SK-N-SH (cell line): ENCODE measurements at regions not wholly inside any gene's neighbourhood (a gene's known extent, or its start where the extent isn't known, plus 50 kb on each side); places are given as distances from the start of the nearest gene placed in this dataset.

Experiments
- CTCF ChIA-PET: fragments of 300-600, 350-600 bp; formaldehyde crosslinking; extraction: SDS; loops from one replicate; lab custom pipeline; 2021; lab: Yijun Ruan, JAX
- POLR2A ChIA-PET: fragments of 350-600 bp; sonication (Branson Sonifier 250); formaldehyde crosslinking; extraction: SDS; loops from one replicate; lab custom pipeline; 2020; ENCODE audit warnings: antibody characterized with exemption, inconsistent platforms; lab: Yijun Ruan, JAX
- DNase-seq: peaks from one replicate; pipeline ENCODE4 v3.0.0; 2012
- H2AFZ ChIP-seq: fragments of 200-600 bp; sonication (generic); 2 replicates; pipeline ENCODE4 v1.8.1; 2016; ENCODE audit warnings: antibody characterized with exemption, mild to moderate bottlenecking, low read depth
- H3F3A ChIP-seq: fragments of 200-600 bp; sonication (generic); replicated peaks from 2 replicates; pipeline ENCODE3; 2016; ENCODE audit warnings: antibody characterized with exemption, mild to moderate bottlenecking; ENCODE audit not compliant: insufficient read depth
- H3K27ac ChIP-seq, 2 experiments: fragments of 200-500 bp in 1 of 2; fragments of 200-600 bp in 1 of 2; sonication (Bioruptor generic) in 1 of 2; sonication (generic), shearing (Covaris generic) in 1 of 2; 2 replicates each; pipeline versions ENCODE4 v1.5.1 to v1.6.1; 2014 to 2016; ENCODE audit warnings: low read depth in 2 of 2, inconsistent platforms in 1 of 2, low read length in 1 of 2, mild to moderate bottlenecking in 1 of 2, mixed read lengths in 1 of 2
- H3K27me3 ChIP-seq: fragments of 200-600 bp; sonication (generic), shearing (Covaris generic); 2 replicates; pipeline ENCODE4 v1.6.1; 2016; ENCODE audit warnings: mixed run types; ENCODE audit not compliant: insufficient read depth
- H3K36me3 ChIP-seq, 2 experiments: fragments of 200-500 bp in 1 of 2; fragments of 200-600 bp in 1 of 2; sonication (Bioruptor generic) in 1 of 2; sonication (generic) in 1 of 2; replicated peaks in 1 of 2; 2 replicates each; pipeline versions ENCODE3 to v1.5.1; 2014 to 2016; ENCODE audit warnings: low read length in 1 of 2, mild to moderate bottlenecking in 1 of 2; ENCODE audit not compliant: insufficient read depth in 2 of 2, control insufficient read depth in 1 of 2
- H3K4me1 ChIP-seq, 2 experiments: fragments of 200-500 bp in 1 of 2; fragments of 200-600 bp in 1 of 2; sonication (Bioruptor generic) in 1 of 2; sonication (generic), shearing (Covaris generic) in 1 of 2; 2 replicates each; pipeline versions ENCODE4 v1.5.1 to v1.6.1; 2014 to 2016; ENCODE audit warnings: low read depth in 1 of 2, low read length in 1 of 2, mixed run types in 1 of 2; ENCODE audit not compliant: insufficient read depth in 2 of 2, control insufficient read depth in 1 of 2
- H3K4me2 ChIP-seq: fragments of 200-600 bp; sonication (generic), shearing (Covaris generic); 2 replicates; pipeline ENCODE4 v1.6.1; 2017; ENCODE audit warnings: mixed run types
- H3K4me3 ChIP-seq, 2 experiments: fragments of 200-500 bp in 1 of 2; fragments of 200-600 bp in 1 of 2; sonication (Bioruptor generic) in 1 of 2; sonication (generic), shearing (Covaris generic) in 1 of 2; 2 replicates each; pipeline versions ENCODE4 v1.5.1 to v1.8.1; 2014 to 2016; ENCODE audit warnings: low read depth in 2 of 2, inconsistent platforms in 1 of 2, low read length in 1 of 2, mild to moderate bottlenecking in 1 of 2, mixed read lengths in 1 of 2, moderate library complexity in 1 of 2
- H3K79me2 ChIP-seq: fragments of 200-600 bp; sonication (generic); 2 replicates; pipeline ENCODE4 v1.8.1; 2017; ENCODE audit warnings: mild to moderate bottlenecking; ENCODE audit not compliant: insufficient read depth
- H3K9ac ChIP-seq: fragments of 200-600 bp; sonication (generic); 2 replicates; pipeline ENCODE4 v1.6.1; 2017; ENCODE audit warnings: mixed run types
- H3K9me2 ChIP-seq: fragments of 200-600 bp; sonication (generic); 2 replicates; pipeline ENCODE4 v1.6.1; 2017; ENCODE audit warnings: mixed run types
- H3K9me3 ChIP-seq: fragments of 200-600 bp; sonication (generic); 2 replicates; pipeline ENCODE4 v1.6.1; 2017; ENCODE audit warnings: mixed run types, mild to moderate bottlenecking, moderate library complexity
- H4K20me1 ChIP-seq: fragments of 200-600 bp; sonication (generic); 2 replicates; pipeline ENCODE4 v1.6.1; 2017; ENCODE audit warnings: mild to moderate bottlenecking, mixed run types; ENCODE audit not compliant: insufficient read depth
- CHD2 ChIP-seq: fragments of 150-350 bp; IDR thresholded peaks from 2 replicates; pipeline ENCODE4 v1.6.1; 2018; ENCODE audit warnings: low read length; ENCODE audit not compliant: partially characterized antibody
- EZH2phosphoT487 ChIP-seq: fragments of 200-600 bp; sonication (generic); IDR thresholded peaks from 2 replicates; pipeline ENCODE4 v1.6.1; 2017; ENCODE audit warnings: low read depth, mixed run types, mild to moderate bottlenecking, antibody characterized with exemption, moderate library complexity, borderline replicate concordance
- FOXJ3 ChIP-seq: sonication (generic); formaldehyde crosslinking; IDR thresholded peaks from 2 replicates; pipeline ENCODE4 v1.5.1; 2020; ENCODE audit warnings: mild to moderate bottlenecking, missing genetic modification reagents
- FOXM1 ChIP-seq: IDR thresholded peaks from 2 replicates; pipeline ENCODE4 v1.4.0; 2012; ENCODE audit warnings: low read depth, mild to moderate bottlenecking
- GATA2 ChIP-seq: sonication (generic); formaldehyde crosslinking; IDR thresholded peaks from 2 replicates; pipeline ENCODE4 v1.5.0; 2020; ENCODE audit warnings: mild to moderate bottlenecking, missing genetic modification reagents
- JUND ChIP-seq: IDR thresholded peaks from 2 replicates; pipeline ENCODE4 v1.4.0; 2012
- MEF2A ChIP-seq: IDR thresholded peaks from 2 replicates; pipeline ENCODE4 v1.4.0; 2012; ENCODE audit warnings: low read depth, borderline replicate concordance
- RAD21 ChIP-seq: IDR thresholded peaks from 2 replicates; pipeline ENCODE4 v1.6.1; 2012; ENCODE audit warnings: mild to moderate bottlenecking, low read length
- RCOR1 ChIP-seq: fragments of 150-350 bp; IDR thresholded peaks from 2 replicates; pipeline ENCODE4 v1.6.1; 2017; ENCODE audit warnings: antibody characterized with exemption, low read length
- RFX5 ChIP-seq: IDR thresholded peaks from 2 replicates; pipeline ENCODE4 v1.6.1; 2012; ENCODE audit warnings: mild to moderate bottlenecking, improper control_type of control experiment, low read length
- RXRA ChIP-seq: IDR thresholded peaks from 2 replicates; pipeline ENCODE4 v1.4.0; 2012; ENCODE audit warnings: low read depth, mild to moderate bottlenecking, borderline replicate concordance
- SIN3A ChIP-seq: IDR thresholded peaks from 2 replicates; pipeline ENCODE4 v1.6.1; 2012; ENCODE audit warnings: low read depth, mild to moderate bottlenecking, low read length, moderate library complexity, borderline replicate concordance
- SMC3 ChIP-seq: IDR thresholded peaks from 2 replicates; pipeline ENCODE4 v1.6.1; 2012; ENCODE audit warnings: low read depth, low read length, improper control_type of control experiment
- TAF1 ChIP-seq: IDR thresholded peaks from 2 replicates; pipeline ENCODE4 v1.6.1; 2012; ENCODE audit warnings: low read depth, mild to moderate bottlenecking, low read length, moderate library complexity, borderline replicate concordance
- YY1 ChIP-seq: IDR thresholded peaks from 2 replicates; pipeline ENCODE4 v1.4.0; 2012; ENCODE audit warnings: low read depth, mild to moderate bottlenecking
- whole genome bisulfite sequencing: methylation state at CpG from one replicate; pipeline ENCODE4 v1.1.6; 2017; ENCODE audit warnings: low lambda C conversion rate; 5-methylcytosine and 5-hydroxymethylcytosine counted together
- TF ChIP-seq, protein P1 (sequence below): IDR thresholded peaks from 2 replicates; pipeline ENCODE4 v1.6.1; 2012; ENCODE audit warnings: mild to moderate bottlenecking, low read depth, low read length, moderate library complexity
- TF ChIP-seq, protein P2 (sequence below): IDR thresholded peaks from 2 replicates; pipeline ENCODE4; 2012
- TF ChIP-seq, protein P3 (sequence below): IDR thresholded peaks from 2 replicates; pipeline ENCODE4 v1.4.0; 2012; ENCODE audit warnings: low read depth, borderline replicate concordance

DNA sequence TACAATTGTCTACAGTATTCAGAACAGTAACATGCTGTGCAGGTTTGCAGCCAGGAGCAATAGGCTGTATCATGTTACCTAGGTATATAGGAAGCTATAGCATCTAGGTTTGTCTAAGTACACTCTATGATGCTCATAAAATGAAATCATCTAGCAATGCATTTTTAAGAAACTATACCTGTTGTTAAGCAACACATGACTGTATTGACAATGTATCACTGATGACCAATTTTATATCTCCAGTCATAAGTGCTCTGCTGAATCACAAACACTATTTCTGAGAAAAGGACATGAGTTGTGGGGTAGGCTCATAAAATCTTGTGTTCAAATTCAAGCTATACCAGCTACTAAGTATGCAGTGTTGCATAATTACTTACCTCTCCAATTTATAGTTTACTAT is 501.3 kb downstream of the CD109 start:
- no peaks in the 10 kb centered on the region for H3K9me2 ChIP-seq
- H3K9ac ChIP-seq: no peak overlapping the region
- H3K27ac ChIP-seq: no peak overlapping the region
- DNase-seq: no peak
- POLR2A ChIA-PET: no interaction called here
- H3K4me2 ChIP-seq: no peak overlapping the region
- no peak for TF ChIP-seq SIN3A
- no peak for TF ChIP-seq JUND
- TF ChIP-seq, protein P1, sequence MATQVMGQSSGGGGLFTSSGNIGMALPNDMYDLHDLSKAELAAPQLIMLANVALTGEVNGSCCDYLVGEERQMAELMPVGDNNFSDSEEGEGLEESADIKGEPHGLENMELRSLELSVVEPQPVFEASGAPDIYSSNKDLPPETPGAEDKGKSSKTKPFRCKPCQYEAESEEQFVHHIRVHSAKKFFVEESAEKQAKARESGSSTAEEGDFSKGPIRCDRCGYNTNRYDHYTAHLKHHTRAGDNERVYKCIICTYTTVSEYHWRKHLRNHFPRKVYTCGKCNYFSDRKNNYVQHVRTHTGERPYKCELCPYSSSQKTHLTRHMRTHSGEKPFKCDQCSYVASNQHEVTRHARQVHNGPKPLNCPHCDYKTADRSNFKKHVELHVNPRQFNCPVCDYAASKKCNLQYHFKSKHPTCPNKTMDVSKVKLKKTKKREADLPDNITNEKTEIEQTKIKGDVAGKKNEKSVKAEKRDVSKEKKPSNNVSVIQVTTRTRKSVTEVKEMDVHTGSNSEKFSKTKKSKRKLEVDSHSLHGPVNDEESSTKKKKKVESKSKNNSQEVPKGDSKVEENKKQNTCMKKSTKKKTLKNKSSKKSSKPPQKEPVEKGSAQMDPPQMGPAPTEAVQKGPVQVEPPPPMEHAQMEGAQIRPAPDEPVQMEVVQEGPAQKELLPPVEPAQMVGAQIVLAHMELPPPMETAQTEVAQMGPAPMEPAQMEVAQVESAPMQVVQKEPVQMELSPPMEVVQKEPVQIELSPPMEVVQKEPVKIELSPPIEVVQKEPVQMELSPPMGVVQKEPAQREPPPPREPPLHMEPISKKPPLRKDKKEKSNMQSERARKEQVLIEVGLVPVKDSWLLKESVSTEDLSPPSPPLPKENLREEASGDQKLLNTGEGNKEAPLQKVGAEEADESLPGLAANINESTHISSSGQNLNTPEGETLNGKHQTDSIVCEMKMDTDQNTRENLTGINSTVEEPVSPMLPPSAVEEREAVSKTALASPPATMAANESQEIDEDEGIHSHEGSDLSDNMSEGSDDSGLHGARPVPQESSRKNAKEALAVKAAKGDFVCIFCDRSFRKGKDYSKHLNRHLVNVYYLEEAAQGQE: no peak
- TF ChIP-seq FOXM1: no peak
- H3K9me3 ChIP-seq: no peaks in the 10 kb centered on the region
- no peaks in the 10 kb centered on the region for H3K79me2 ChIP-seq
- no peaks in the 10 kb centered on the region for H3K27me3 ChIP-seq
- H3F3A ChIP-seq: no peaks in the 10 kb centered on the region
- no peaks in the 10 kb centered on the region for H4K20me1 ChIP-seq
- no peaks in the 10 kb centered on the region for H3K36me3 ChIP-seq
- H3K4me3 ChIP-seq: no peak overlapping the region
- CTCF ChIA-PET: no interaction called here
- no peak overlapping the region for H2AFZ ChIP-seq
- H3K4me1 ChIP-seq: no peaks in the 10 kb centered on the region

DNA sequence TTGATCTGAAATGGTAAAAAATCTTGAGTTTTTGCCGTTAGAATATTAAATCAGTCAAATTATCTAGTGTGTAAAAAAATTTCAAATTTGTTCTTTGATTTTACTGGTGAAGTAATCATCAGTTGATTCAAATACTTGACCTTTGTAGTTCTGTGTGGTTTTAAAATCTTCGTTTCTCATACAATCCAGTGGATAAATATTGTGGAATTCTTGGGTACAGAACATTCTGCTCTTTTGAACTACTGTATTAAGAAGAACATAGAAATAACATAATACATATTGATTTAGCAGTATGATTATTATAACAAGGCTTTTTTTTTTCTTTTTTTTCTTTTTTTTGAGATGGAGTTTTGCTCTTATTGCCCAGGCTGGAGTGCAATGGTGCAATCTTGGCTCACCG is 491.8 kb downstream of the CD109 start:
- Histone ChIP-seq H3K27me3 (no peaks in the 10 kb centered on the region), H3K4me3 (no peak overlapping the region), H3K9me3 (no peaks in the 10 kb centered on the region), H3K79me2 (no peaks in the 10 kb centered on the region), H2AFZ (no peak overlapping the region), H3F3A (no peaks in the 10 kb centered on the region), H3K4me2 (no peak overlapping the region), H3K9me2 (no peaks in the 10 kb centered on the region; the same call in 1 of the 2 replicates), H3K36me3 (no peaks in the 10 kb centered on the region), H3K4me1 (no peaks in the 10 kb centered on the region), H3K9ac (no peak overlapping the region), H3K27ac (no peak overlapping the region), H4K20me1 (no peaks in the 10 kb centered on the region)
- WGBS: 15% methylated on average over 3 of the region's 3 CpGs
- POLR2A ChIA-PET: no interaction called here
- no peak for TF ChIP-seq FOXM1
- TF ChIP-seq JUND: no peak
- no peak for TF ChIP-seq MEF2A
- no peak for TF ChIP-seq GATA2 (CRISPR knock-in tag)
- TF ChIP-seq, protein P2, sequence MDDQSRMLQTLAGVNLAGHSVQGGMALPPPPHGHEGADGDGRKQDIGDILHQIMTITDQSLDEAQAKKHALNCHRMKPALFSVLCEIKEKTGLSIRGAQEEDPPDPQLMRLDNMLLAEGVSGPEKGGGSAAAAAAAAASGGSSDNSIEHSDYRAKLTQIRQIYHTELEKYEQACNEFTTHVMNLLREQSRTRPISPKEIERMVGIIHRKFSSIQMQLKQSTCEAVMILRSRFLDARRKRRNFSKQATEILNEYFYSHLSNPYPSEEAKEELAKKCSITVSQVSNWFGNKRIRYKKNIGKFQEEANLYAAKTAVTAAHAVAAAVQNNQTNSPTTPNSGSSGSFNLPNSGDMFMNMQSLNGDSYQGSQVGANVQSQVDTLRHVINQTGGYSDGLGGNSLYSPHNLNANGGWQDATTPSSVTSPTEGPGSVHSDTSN: no peak
- TF ChIP-seq CHD2: no peak
- no peak for TF ChIP-seq RCOR1
- TF ChIP-seq RXRA: no peak
- no peak for TF ChIP-seq RFX5
- no peak for TF ChIP-seq EZH2phosphoT487
- no peak for TF ChIP-seq FOXJ3
- no peak for TF ChIP-seq TAF1
- no peak for TF ChIP-seq SMC3
- TF ChIP-seq SIN3A: no peak
- TF ChIP-seq, protein P3, sequence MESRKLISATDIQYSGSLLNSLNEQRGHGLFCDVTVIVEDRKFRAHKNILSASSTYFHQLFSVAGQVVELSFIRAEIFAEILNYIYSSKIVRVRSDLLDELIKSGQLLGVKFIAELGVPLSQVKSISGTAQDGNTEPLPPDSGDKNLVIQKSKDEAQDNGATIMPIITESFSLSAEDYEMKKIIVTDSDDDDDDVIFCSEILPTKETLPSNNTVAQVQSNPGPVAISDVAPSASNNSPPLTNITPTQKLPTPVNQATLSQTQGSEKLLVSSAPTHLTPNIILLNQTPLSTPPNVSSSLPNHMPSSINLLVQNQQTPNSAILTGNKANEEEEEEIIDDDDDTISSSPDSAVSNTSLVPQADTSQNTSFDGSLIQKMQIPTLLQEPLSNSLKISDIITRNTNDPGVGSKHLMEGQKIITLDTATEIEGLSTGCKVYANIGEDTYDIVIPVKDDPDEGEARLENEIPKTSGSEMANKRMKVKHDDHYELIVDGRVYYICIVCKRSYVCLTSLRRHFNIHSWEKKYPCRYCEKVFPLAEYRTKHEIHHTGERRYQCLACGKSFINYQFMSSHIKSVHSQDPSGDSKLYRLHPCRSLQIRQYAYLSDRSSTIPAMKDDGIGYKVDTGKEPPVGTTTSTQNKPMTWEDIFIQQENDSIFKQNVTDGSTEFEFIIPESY: no peak
- TF ChIP-seq RAD21: no peak
- no peak for TF ChIP-seq YY1
- DNase-seq: no peak
- CTCF ChIA-PET: no interaction called here
